COLO668 (cell line): ENCODE measurements at regions not wholly inside any gene's neighbourhood (a gene's known extent, or its start where the extent isn't known, plus 50 kb on each side); places are given as distances from the start of the nearest gene placed in this dataset.

Experiments used
- DNase-seq: peaks from one replicate; lab custom pipeline; 2025; ENCODE audit not compliant: unreplicated experiment; lab: John Stamatoyannopoulos, UW

- no peak for DNase-seq
Measured at GRCh38 chr16:74100395-74101326, 196.0 kb upstream of the PSMD7 start.

- no peak for DNase-seq
Measured at GRCh38 chr16:74099530-74099929, 197.1 kb upstream of the PSMD7 start.

- no peak for DNase-seq
Measured at GRCh38 chr16:74094962-74095361, 201.7 kb upstream of the PSMD7 start.

- DNase-seq = no peak
Measured at GRCh38 chr16:74094514-74094913, 202.1 kb upstream of the PSMD7 start.

GRCh38 chr16:74092336-74092735, 204.3 kb upstream of the PSMD7 start:
- DNase-seq = no peak

GRCh38 chr16:74090871-74091270, 205.7 kb upstream of the PSMD7 start:
- no peak for DNase-seq

- no peak for DNase-seq
Measured at GRCh38 chr16:74083541-74083940, 213.1 kb upstream of the PSMD7 start.

- no peak for DNase-seq
Measured at GRCh38 chr16:74080311-74080710, 216.3 kb upstream of the PSMD7 start.

- no peak for DNase-seq
Measured at GRCh38 chr16:74079232-74079586, 217.4 kb upstream of the PSMD7 start.

GRCh38 chr16:74078511-74079231, 217.9 kb upstream of the PSMD7 start:
- DNase-seq = no peak

GRCh38 chr16:74076568-74076967, 220.0 kb upstream of the PSMD7 start:
- DNase-seq = no peak

GRCh38 chr16:74075393-74075792, 221.2 kb upstream of the PSMD7 start:
- no peak for DNase-seq

- DNase-seq = no peak
Measured at GRCh38 chr16:74073456-74073855, 223.2 kb upstream of the PSMD7 start.

GRCh38 chr16:74071996-74072535, 224.5 kb upstream of the PSMD7 start:
- no peak for DNase-seq

GRCh38 chr16:74070237-74070636, 226.4 kb upstream of the PSMD7 start:
- no peak for DNase-seq

- no peak for DNase-seq
Measured at GRCh38 chr16:74064120-74064735, 232.4 kb upstream of the PSMD7 start.

GRCh38 chr16:74053826-74054225, 242.8 kb upstream of the PSMD7 start:
- no peak for DNase-seq

GRCh38 chr16:74053312-74053711, 243.3 kb upstream of the PSMD7 start:
- DNase-seq = no peak

GRCh38 chr16:74052016-74052415, 244.6 kb upstream of the PSMD7 start:
- no peak for DNase-seq

- DNase-seq = no peak
Measured at GRCh38 chr16:74049027-74049426, 247.6 kb upstream of the PSMD7 start.

GRCh38 chr16:74046524-74046923, 250.1 kb upstream of the PSMD7 start:
- no peak for DNase-seq

GRCh38 chr16:74045513-74045912, 251.1 kb upstream of the PSMD7 start:
- DNase-seq = no peak
